GM21447 (cell line): ENCODE measurements at regions not wholly inside any gene's neighbourhood (a gene's known extent, or its start where the extent isn't known, plus 50 kb on each side); places are given as distances from the start of the nearest gene placed in this dataset.
"Not testable (repeated sequence)": the region's sequence is repeated elsewhere in the genome, so short reads cannot be mapped to it uniquely, and the experiment has no call there.

Source experiments
- ATAC-seq: cut with Tn5 transposase; IDR thresholded peaks from one replicate; pipeline ENCODE4 v1.9.1; 2021; ENCODE audit not compliant: unreplicated experiment

DNA sequence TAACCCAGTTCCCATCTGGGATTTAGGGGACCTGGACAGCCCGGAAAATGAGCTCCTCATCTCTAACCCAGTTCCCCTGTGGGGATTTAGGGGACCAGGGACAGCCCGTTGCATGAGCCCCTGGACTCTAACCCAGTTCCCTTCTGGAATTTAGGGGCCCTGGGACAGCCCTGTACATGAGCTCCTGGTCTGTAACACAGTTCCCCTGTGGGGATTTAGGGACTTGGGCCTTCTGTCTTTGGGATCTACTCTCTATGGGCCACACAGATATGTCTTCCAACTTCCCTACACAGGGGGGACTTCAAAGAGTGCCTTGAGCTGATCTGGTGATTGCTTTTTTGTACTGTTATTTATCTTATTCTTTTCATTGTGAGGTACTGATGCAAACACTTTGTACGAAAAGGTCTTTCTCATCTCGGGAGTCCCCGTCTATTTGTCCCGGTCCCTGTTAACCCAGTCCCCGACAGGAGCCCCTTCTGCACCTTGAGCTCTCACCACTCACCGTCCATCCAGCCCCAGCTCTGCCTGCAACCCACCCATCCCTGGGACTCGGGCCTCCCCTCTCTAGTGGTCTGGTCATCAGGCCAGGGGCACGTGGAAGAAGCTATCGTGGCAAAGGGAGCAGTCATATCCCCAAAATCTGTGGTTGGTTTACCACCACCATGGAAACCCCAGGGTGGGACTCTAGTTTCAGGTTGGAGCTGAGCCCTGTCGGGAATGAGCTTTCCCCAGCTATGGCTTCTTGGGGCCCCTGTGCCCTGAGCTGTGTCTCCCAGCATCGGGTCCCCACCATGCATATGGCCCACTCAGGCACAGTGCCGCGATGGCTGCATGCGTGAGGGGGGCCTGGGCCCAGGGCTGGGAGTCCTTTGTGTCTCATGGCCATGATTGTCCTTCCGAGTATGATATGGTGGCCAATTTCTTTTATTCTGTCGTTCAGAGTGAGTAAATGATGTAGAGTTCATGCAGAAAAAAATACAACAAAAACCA, 270.4 kb upstream of the PLCXD1 start:
- not testable (repeated sequence) for ATAC-seq

DNA sequence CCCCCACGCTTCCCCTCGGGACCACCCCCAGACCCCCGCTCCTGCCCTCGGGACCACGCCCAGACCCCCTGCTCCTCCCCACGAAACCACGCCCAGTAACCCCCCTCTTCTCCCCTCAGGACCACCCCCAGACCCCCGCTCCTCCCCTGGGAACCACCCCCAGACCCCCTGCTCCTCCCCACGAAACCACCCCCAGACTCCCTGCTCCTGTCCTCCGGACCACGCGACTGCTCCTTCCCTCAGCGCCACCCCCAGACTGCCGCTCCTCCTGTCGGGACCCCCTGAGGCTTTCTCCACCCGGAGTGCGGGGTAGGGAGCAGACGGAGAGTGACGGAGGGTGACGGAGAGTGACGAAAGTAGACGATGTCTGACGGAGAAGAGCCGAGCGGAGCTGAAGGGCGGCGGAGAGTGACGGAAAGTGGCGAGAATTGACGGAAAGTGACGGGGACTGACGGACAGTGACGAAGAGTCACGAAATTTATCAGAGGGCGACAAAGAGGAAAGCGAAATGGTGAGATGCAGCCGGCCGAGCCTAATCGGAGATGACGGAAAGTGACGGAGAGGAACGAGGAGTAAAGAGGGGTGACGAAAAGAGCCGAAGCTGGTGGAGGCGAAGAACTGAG, 267.2 kb upstream of the PLCXD1 start:
- ATAC-seq: not testable (repeated sequence)

DNA sequence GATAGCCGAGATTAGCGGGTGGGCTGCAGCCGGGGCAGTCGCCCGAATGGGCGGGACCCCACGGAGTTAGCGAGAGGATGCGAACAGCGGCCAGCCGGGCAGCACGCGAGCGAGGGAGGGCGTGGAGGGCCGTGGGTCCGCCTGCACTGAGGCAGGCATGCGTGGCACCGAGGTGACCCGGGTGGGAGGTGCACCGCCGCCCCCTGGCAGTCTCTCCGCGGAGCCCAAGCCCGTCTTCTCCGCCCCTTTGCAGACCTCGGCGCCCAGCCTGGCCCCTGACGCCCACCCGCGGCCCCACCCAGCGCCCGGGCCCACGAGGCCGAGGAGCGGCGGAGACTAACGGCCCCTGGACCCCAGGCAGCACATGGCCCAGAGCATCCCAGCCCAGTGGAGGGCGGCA, 266.7 kb upstream of the PLCXD1 start:
- ATAC-seq: not testable (repeated sequence)

DNA sequence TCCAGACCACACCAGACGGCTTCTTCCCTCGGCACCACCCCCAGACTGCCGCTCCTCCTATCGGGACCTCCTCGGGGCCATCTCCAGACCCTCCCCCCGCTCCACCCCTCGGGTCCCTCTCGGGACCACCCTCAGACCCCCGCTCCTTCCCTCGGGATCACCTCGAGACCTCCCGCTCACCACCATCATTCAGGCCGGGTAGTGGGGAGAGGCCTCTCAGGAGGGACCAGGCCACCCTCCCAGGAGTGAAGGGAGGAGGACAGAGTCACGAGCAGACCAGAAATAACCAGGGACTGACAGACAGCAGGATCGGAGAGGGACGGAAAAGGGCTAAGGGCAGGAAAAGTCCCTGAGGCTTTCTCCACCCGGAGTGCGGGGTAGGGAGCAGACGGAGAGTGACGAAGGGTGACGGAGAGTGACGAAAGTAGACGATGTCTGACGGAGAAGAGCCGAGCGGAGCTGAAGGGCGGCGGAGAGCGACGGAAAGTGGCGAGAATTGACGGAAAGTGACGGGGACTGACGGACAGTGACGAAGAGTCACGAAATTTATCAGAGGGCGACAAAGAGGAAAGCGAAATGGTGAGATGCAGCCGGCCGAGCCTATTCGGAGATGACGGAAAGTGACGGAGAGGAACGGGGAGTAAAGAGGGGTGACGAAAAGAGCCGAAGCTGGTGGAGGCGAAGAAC, 262.3 kb upstream of the PLCXD1 start:
- peak; percentile 88 for ATAC-seq

DNA sequence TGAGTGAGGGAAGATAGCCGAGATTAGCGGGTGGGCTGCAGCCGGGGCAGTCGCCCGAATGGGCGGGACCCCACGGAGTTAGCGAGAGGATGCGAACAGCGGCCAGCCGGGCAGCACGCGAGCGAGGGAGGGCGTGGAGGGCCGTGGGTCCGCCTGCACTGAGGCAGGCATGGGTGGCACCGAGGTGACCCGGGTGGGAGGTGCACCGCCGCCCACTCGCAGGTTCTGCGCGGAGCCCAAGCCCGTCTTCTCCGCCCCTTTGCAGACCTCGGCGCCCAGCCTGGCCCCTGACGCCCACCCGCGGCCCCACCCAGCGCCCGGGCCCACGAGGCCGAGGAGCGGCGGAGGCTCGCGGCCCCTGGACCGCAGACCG, 261.7 kb upstream of the PLCXD1 start:
- peak; percentile 17 for ATAC-seq

DNA sequence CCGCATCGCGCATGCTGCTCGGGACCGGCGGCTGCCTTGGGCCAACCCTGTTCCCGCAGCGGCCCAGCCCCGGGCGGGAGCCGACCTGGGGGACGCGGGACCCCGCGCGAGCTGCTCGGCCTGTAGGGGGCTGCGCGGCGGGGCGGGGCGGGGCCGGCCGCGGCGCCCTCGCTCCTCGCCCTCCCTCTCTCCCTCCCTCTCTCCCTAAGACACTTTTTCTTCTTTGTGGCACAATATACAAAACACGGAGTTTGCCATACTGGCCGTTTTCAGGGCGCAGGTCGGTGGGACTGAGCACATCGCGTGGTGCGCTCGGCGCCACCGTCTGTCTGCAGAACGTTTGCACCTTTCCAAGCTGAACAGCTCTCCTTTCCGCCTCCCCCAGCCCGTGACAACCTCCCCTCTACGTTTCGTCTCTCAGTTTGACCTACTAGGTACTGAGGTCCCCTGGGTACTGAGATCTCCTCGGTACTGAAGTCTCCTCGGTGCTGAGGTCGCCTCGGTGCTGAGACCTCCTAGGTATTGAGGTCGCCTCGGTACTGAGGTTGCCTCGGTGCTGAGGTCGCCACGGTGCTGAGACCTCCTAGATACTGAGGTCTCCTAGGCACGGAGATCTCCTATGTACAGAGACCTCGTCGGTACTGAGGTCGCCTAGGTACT, 261.1 kb upstream of the PLCXD1 start:
- peak; percentile 32 for ATAC-seq

DNA sequence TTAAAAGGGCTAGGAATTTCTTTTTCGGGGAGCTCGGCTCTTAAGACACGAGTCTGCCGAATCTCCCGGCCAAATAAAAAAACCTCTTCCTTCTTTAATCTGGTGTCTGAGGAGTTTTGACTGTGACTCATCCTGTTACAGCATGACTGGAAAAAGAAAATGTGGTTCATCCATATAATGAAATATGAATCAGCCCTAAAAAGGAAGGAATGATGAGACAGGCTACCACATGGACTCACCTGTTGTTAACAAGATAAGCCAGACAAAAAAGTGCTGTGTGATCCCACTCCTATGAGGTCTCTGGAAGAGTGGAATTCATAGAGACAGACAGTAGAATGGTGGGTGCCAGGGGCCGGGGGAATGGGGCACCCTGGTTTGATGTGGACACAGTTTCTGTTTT, 257.0 kb upstream of the PLCXD1 start:
- not testable (repeated sequence) for ATAC-seq
